NCI-H2029 (cell line): ENCODE measurements at regions not wholly inside any gene's neighbourhood (a gene's known extent, or its start where the extent isn't known, plus 50 kb on each side); places are given as distances from the start of the nearest gene placed in this dataset.
"Not testable (repeated sequence)": the region's sequence is repeated elsewhere in the genome, so short reads cannot be mapped to it uniquely, and the experiment has no call there.

Source experiments
- DNase-seq: peaks from one replicate; lab custom pipeline; 2025; lab: John Stamatoyannopoulos, UW

DNA sequence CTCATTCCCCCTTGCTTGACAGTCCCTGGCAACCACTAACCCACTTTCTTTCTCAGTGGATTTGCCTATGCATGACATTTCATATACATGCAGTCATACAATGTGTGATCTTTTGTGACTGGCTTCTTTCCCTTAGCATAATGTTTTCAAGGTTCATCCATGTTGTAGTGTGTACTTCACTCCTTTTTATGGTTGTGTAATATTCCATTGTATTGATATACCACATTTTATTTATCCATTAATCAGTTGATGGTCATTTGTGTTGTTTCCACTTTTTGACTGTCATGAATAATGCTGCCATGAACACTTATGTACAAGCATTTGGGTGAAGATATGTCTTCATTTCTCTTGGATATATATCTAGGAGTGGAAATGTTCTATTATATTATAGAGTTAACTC lies 127.7 kb upstream of the GRIK3 start:
- no peak for DNase-seq

DNA sequence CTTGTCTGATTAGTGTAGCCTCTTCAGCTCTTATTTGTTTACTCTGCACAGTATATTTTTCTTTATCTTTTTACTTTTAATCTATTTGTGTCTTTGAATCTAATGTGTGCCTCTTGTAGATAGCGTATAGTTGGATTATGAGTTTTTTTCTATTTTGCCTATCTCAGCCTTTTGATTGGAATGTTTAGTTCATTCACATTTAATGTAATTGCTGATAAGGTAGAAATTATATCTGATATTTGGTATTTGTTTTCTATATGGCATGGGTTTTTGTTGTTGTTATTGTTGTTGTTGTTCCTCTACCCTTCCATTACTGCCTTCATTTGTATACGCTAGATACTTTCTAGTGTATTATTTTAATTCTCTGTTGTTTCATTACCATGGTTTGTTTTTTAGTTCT lies 131.7 kb upstream of the GRIK3 start:
- no peak for DNase-seq

DNA sequence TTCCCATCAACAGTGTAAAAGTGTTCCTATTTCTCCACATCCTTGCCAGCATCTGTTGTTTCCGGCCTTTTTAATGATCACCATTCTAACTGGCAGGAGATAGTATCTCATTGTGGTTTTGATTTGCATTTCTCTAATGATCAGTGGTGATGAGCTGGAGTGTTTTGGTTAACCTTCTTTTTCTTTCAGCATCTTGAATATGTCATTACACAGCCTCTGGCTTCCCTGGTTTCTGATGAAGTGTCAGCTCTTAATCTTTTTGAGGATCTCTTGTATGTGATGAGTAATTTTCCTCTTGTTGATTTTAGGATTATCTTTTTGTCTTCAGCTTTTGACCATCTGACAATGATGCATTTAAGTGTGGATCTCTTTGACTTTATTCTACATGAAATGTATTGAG lies 133.2 kb upstream of the GRIK3 start:
- peak; percentile 76 for DNase-seq

DNA sequence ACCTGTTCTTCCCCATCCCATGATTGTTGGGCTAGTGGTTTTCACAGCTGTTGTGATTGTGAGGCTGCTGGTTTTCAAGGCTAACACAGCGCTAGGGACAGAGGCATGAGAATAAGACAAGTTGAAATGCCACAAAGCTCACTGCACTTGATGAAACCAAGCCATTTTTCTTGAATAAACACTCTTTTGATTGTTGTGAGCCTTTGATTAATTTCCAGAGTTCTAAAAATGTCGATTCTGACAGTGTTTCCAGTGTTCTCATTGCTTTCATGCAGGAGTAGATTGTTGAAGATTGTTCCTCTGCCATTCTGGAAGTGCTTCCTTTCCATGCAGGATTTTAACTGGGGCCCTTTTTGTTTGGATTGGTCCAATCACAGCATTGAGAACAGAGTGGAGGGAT lies 134.9 kb upstream of the GRIK3 start:
- no peak for DNase-seq

DNA sequence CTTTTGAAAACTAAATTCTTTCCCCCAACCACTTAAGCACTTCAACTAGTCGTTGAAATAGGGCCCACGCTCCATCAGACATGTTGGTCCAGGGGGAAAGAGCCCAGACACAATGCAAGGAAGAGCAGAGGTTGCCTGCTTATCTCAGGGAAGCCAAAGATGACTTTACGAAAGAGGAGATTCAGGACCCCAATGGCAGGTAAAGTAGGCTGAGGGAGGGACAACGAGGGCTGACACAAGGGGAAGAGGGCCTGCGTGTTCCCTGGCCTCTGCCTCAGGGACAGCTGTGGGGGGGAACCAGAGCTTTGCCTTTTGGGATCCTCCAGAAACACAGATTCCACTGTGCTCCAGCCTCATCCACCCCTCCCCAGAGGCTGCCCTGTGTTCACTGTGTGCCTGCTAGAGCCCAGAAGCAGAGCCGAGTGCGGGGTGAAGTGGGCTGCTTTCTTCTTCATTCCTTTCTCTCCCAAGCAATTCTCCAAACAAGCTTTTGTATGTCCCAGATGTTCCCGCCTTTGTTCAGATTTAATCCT lies 135.5 kb upstream of the GRIK3 start:
- DNase-seq = no peak

DNA sequence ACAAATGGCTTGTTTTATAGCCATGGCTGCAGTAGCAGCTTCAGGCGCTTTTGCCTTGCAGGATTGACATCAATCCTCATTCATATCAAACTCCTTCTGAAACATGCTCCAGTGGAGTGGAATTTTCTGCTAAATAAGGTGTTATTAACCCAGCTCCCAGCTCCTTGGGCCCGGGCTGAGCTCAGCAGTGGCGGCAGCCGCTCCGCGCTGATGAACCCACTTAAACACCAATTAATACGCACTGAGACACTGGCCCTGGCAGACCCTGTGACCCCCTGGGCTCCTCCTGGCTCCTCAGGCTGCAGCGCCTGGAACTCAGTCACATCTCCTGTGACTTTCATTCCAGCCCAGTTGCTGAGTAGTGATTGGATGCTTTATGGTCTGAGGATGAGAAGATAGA lies 137.4 kb upstream of the GRIK3 start:
- no peak for DNase-seq

DNA sequence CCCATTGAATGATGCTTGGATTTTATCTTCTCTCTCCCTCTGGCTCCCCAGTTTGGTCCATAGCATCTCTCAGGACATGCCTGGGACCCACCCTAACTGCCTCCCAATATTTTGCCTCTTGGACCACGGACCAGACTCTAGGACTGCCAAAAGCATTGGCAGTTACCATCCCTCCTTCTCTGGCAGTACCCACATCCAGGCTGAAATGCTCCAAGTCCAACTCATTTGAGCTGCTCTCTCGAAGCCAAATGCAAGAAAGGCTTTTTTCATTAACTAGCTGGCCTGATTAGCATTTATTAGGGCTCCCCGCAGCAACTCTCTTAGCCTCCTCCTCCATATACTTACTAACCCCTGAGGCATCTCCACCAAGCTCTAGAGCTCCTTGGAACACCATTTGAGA lies 140.0 kb upstream of the GRIK3 start:
- no peak for DNase-seq

DNA sequence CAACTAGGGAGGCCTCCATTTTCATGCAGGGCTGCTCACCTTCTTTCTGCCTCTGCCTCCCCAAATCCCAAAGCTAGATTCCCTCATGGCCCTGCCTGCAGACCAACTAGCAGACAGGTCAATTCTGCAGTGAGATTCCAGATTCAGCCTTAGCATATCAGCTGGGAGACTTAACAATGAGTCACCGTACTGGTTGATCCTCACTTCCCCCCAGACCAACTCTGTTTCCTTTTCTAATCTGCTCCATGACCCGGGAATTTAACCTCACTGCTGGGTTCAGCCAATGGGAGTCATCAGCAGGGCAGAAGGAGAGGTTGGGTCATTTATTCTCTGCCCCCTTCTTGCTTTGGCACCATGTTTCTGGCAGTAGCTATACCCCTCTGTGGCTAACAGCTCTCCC lies 140.6 kb upstream of the GRIK3 start:
- DNase-seq = no peak

DNA sequence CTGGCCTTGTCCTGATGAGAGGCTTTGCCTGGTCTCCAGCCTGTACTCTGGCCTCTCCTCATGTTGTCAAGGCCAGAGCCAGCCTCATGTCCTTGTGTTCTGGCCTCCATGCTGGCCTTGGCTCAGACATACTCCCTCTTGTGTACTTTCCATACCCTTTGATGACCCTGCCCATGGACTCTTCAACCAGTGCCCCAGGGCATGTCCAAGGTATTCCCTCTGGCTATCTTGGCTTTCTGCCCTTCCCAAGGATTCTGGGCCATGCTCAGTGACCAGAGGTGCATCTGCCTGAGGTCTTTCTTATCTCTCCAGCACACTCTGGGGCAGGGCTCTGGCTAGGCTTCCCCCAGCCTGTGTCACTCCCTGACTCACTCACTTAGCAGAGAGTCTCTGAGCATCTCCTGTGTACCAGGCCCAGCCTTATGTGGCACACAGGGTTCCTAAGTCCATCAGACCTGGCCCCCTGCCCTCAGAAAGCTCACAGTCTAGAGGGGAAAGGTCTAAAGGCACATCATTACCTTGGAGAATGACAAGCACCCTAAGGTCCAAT lies 141.4 kb upstream of the GRIK3 start:
- no peak for DNase-seq

DNA sequence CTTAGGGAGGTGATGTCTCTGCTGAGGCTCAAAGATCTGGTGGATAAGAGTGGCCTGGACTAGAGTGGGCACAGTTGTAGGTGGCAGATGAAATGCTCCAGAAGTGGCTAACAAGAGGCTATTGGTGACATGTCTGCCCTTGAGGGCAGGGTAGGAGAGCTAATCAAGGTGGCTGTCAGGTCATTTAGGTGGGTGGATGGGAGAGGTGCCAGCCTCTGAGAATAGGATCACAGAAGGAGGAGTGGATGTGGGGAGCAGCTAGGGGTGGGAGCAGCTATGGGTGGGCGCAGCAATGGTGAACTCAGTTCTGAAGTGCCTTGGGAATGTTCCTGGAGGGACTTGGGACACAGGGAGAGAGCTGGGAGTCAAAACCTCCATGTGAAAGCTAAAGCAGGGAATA lies 142.0 kb upstream of the GRIK3 start:
- DNase-seq = no peak

DNA sequence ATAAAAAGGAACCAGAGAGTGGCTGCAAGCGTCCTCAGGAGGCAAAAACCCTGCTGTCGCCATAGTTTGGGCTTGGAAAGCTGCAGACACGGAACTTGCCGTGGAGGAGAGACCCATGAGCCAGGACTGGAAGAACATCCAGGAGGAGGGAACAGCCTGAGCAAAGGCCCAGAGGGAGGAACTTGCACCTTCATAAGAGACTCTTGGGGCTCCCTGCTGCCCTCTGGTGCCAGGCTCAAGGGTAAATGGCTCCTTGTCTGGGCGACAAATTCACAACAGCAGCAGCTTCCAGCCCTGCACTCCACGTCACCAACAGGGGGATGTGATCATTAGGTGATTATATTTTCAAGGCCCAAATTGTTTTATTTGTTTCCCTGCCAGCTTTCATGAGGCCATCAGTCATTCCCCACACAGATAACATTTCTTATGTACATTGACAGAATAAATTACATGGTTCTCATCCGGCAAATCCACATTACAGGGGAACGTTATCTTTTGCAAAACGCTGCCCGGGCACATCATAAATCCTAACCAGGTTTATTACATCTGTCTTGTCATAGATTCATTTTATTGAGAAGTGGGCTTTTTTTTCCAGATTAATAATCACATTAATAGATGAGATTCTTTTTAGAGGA lies 143.0 kb upstream of the GRIK3 start:
- DNase-seq = peak; percentile 69

DNA sequence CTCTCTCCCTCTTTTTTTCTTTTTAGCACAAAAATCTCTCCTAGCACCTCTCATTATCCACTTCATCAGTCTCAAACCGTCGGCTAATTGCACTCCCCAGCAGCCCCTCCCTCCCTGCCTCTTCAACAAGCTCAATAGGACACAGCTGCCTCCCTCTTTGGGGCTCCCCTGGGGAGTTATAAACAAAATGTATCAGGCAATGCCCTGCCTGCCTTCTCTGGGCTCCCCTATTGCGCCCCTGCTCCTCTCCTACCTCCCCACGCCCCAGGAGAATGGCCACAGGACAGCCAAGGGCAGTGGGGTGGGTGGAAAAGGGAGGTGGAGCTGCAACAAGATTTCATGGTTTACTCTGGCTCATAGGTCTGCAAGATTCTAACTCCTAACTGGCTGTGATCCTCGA lies 147.1 kb upstream of the GRIK3 start:
- DNase-seq = no peak

DNA sequence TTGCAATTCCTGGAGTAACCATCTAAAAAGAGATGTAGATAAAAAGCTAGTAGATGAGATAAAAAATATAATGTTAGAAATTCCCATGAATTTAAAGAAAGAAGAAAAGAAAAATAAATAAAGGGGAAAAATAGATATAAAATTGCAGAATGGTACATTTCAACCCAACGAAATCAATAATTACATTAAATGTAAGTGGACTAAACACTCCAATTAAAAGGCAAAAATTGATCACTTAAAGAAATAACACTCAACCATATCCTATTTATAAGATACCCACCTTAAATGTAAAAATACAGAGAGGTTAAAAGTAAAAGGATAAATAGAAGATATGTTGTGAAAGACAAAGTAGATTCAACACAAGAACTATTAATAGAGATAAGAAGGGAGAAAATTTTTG lies 150.5 kb upstream of the GRIK3 start:
- no peak for DNase-seq

DNA sequence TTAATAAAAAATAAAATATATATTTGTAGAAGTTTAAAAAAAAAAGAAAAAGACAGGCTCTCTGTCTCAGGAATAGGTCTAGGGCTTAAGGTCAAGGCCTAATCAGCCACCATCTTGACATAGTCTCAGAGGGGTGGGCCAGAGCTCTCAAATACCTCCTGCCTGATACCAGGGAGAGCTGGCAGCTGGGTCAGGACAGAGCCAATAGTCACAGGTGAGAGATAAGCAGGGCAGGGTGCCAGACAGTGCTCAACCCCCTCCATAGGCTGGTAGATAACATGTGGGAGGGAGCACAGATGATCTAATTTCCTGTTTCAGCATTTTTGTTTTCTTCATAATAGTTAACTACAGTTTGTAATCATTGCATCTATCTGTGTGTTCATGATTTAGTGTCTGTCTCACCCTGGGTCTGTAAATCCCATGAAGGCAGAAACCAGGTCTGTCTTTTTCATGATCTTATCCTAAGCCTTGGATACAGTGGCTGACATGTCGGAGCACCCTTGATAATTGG lies 152.0 kb upstream of the GRIK3 start:
- peak; percentile 98 for DNase-seq

DNA sequence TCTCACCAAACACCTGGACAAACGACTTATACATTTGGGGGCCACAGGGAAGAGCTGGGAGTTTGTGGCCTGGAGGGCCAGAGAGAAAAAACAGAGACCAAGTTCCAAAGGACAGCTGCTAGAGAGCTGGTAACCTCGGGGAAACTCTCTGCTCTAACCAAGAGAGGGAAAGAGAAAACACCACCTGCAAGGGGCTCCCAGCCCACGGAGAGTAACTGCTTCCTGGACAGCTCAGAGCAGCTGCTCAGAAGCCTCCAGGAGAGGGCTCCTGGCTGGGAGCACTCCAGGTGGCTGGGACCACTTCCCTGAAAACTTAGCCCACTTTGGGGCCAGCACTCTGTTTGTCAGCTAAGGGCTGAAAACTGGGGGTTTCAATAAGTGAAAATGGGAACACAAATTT lies 154.8 kb upstream of the GRIK3 start:
- DNase-seq = peak; percentile 86

DNA sequence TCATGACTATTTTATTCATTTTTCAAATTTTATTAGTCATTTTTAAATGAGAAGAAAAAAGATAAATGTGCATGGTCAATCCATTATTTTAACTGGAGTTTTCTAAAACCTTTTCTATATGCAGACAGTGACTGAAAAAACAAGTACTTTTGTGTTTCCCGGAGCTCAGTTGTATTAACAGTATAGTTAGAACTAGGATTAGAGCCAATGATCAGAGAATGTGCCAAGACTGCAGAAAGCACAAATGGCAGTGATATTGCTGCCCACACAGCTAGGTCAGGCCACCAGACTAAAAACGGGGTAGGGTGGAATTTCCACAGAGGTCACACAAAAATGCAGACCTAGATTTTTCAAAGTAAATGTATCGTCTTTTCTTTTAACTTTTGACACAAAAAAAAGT lies 163.1 kb upstream of the GRIK3 start:
- DNase-seq = no peak

DNA sequence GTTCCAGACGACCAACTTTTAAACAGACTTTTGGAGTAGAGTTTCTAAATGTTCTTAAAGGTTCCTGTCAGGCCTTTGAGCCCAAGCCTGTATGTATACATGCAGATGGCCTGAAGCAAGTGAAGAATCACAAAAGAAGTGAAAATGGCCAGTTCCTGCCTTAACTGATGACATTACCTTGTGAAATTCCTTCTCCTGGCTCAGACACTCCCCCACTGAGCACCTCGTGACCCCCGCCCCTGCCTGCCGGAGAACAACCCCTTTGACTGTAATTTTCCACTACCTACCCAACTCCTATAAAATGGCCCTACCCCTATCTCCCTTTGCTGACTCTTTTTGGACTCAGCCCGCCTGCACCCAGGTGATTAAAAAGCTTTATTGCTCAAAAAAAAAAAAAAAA lies 180.0 kb upstream of the GRIK3 start:
- DNase-seq = not testable (repeated sequence)

DNA sequence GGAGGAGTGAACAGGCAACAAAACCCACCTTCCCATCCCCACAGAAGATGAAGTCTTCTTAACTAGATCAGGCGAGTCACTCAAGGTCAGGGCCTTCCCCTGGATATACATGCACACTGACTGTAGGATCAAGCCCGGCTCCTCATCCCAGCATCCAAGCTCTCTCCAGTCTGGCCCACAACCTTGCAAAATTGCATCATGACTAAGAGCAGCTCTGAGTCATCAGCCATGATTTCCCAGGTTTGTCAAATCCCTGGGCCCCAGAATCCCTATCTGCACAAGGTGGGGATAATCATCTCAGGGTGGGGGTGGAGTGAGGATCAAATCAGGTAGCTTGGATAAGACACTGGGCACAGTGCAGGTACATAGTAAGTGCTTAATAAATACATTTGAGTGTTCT lies 199.3 kb upstream of the GRIK3 start:
- DNase-seq = no peak

DNA sequence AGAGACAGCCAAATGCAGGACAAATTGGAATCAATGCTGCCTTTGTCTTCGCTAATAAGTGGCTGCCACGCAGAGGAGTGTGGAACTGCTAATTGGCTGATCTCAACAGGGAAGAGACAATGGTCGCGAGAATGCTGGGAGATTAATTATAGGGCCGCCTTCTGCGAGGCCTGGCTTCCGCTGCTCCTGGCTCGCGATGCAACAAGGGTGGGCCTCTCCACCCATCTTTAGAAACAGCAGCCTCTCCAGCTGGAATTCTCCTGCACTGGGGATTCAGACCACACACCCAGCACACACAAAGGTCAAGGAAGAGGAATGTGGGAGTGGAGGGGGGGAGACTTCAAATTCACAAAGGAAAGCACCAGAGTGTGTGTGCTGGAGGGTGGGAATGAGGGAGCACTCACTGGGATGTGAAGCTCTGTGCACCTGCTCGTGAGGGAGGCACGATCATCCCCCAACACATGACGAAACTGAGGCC lies 200.7 kb upstream of the GRIK3 start:
- no peak for DNase-seq

DNA sequence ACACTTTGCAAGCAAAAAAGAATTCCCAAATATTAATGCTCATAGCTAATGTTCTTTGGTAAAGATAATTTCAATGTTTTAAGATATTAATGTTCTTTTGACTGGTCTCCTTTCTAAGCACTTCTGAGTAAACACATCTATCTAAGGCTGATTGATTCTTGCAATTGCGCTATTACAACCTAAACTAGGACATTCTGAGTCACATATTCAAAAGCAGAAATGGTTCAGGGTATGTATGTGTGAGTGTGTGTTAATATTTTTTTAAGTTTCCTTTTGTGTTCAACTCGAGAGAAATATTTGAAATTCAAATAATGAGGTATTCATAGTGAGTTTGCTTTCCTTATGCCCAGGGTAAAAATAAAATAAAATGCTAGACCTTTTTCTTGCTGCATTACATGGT lies 203.6 kb upstream of the GRIK3 start:
- DNase-seq = no peak

DNA sequence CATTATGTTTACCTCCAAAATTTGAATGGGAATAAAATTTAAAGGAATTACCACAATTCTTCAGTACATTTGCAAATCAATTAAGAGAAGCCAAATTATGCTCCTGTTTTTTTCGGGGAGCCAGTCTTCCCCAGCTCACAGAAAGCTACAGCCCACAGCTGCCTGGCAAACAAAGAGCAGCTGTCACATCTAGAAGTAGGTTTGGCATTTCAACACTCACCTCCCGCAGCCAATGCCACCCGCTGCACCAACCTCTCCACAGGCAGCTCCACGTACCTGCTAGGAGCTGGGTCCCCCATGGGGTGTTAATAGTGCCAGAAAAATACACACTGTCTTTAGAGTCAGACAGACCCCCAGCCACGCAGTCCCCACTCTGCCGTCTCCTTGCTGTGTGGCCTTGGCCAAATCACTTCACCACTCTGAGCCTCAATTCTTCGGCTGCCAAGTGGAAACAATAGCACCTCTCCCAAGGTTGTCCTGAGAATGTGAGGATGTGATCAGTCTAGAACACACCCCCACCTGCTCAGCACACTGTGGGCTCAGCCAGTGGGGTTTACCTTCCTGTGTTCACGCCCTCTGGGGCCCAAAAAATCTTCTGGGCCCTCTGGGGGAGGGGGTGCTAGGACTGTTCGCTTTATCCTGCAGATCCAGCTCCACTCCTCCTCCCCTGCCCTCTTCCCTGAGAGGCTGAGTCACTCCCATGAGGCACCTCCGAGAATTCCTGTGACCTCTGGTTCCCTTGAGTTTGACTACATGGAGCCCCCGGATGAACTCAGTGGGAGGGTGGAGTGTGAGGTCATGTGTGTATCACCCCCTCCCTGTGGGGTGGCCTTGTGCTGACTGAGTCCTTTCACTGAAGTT lies 204.3 kb upstream of the GRIK3 start:
- peak; percentile 36 for DNase-seq

DNA sequence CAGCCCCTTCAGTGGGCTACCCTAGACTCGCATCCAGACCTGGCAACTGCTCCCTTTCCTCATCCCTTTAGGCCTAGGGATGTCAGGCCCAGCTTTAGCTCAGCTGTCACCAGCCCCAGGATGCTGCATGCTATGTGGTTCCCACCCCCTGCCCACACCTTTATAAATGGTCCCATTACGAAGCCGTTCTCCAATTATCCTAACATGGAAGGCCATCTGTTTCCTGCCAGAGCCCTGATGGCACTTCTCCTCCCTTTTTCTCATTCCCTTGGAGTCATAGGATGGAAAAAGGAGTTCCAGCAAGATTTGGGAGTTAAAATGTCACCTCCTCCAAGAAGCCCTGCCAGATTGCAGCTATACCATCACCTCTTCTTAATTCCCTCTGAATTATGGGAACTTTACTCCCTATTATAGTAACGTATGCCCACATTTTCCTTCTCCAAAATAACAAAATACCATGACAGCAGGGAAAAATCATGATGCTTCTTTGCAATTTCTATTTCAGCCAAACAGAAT lies 205.0 kb upstream of the GRIK3 start:
- no peak for DNase-seq

DNA sequence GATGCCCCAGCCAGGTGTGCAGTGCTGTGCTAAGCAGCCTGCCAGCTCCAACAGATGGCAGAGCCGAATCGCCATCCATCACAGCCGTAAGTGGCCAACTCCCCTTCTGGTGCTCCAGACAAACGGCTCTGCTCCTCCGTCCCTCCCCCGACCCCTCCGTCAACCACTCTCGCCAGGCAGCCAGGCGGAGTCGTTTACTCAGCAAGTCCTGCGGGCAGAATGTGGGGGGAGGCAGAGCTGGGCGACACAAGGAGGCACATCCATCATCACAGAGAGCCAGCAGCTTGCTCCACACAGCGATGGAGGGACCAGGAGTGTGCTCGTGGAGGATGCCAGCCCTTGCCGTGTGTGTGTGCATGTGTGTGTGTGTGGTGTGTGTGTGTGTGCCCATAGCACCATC lies 206.6 kb upstream of the GRIK3 start:
- peak; percentile 49 for DNase-seq
